MM.1S (cell line): ENCODE measurements at regions not wholly inside any gene's neighbourhood (a gene's known extent, or its start where the extent isn't known, plus 50 kb on each side); places are given as distances from the start of the nearest gene placed in this dataset.

Source experiments
- DNase-seq: peaks from one replicate; pipeline ENCODE4 v3.0.0-alpha.2; 2015
- H2AFZ ChIP-seq: fragments of 300-600 bp; sonication (generic); 2 replicates; pipeline ENCODE4 v1.6.0; 2016; ENCODE audit warnings: antibody characterized with exemption, low read length
- H3F3A ChIP-seq: fragments of 300-600 bp; sonication (generic); 2 replicates; pipeline ENCODE4 v1.6.1; 2016; ENCODE audit warnings: mild to moderate bottlenecking, antibody characterized with exemption, low read length, moderate library complexity, mixed read lengths; ENCODE audit not compliant: insufficient read depth
- H3K27ac ChIP-seq: fragments of 300-600 bp; sonication (generic); 2 replicates; pipeline ENCODE4 v1.5.1; 2016; ENCODE audit warnings: mild to moderate bottlenecking, low read length
- H3K27me3 ChIP-seq: fragments of 300-600 bp; sonication (generic); replicated peaks from 2 replicates; pipeline ENCODE4 v1.6.0; 2016; ENCODE audit warnings: low read length; ENCODE audit not compliant: insufficient read depth
- H3K36me3 ChIP-seq: fragments of 300-600 bp; sonication (generic); replicated peaks from 2 replicates; pipeline ENCODE4 v1.6.1; 2016; ENCODE audit warnings: mild to moderate bottlenecking, low read length, mixed read lengths; ENCODE audit not compliant: insufficient read depth
- H3K4me1 ChIP-seq: fragments of 300-600 bp; sonication (generic); 2 replicates; pipeline ENCODE4 v1.6.1; 2016; ENCODE audit warnings: low read length, mixed read lengths
- H3K4me2 ChIP-seq: fragments of 300-600 bp; sonication (generic); 2 replicates; pipeline ENCODE4 v1.6.0; 2016; ENCODE audit warnings: low read depth, low read length
- H3K4me3 ChIP-seq: fragments of 300-600 bp; sonication (generic); 2 replicates; pipeline ENCODE4 v1.5.1; 2016; ENCODE audit warnings: low read length, mixed read lengths
- H3K79me2 ChIP-seq: fragments of 300-600 bp; sonication (generic); 2 replicates; pipeline ENCODE4 v1.6.1; 2016; ENCODE audit warnings: mixed run types, low read length, mixed read lengths
- H3K9ac ChIP-seq: fragments of 300-600 bp; sonication (generic); 2 replicates; pipeline ENCODE4 v1.6.1; 2016; ENCODE audit warnings: low read length, mixed read lengths
- H3K9me2 ChIP-seq: fragments of 300-600 bp; sonication (generic); replicated peaks from 2 replicates; pipeline ENCODE4 v1.6.1; 2016; ENCODE audit warnings: mild to moderate bottlenecking, low read length, mixed read lengths; ENCODE audit not compliant: insufficient read depth
- H3K9me3 ChIP-seq: fragments of 300-600 bp; sonication (generic); replicated peaks from 2 replicates; pipeline ENCODE4 v1.6.1; 2016; ENCODE audit warnings: mild to moderate bottlenecking, low read length, mixed read lengths; ENCODE audit not compliant: insufficient read depth
- H4K20me1 ChIP-seq: fragments of 300-600 bp; sonication (generic); 2 replicates; pipeline ENCODE4 v1.6.1; 2016; ENCODE audit warnings: mild to moderate bottlenecking, low read length, moderate library complexity, mixed read lengths; ENCODE audit not compliant: insufficient read depth
- CTCF ChIP-seq: fragments of 300-600 bp; sonication (generic); IDR thresholded peaks from 2 replicates; pipeline ENCODE4 v1.5.1; 2016; ENCODE audit warnings: antibody characterized with exemption, low read length, mixed read lengths
- EZH2 ChIP-seq: fragments of 300-600 bp; sonication (generic); optimal IDR thresholded peaks from 2 replicates; pipeline ENCODE3; 2017; ENCODE audit warnings: low read depth, mild to moderate bottlenecking, antibody characterized with exemption, low read length, mixed read lengths
- EZH2phosphoT487 ChIP-seq: fragments of 300-600 bp; sonication (generic); IDR thresholded peaks from 2 replicates; pipeline ENCODE4 v1.6.1; 2018; ENCODE audit warnings: antibody characterized with exemption, low read length

- no peak overlapping the region for H3K4me2 ChIP-seq
- no peak overlapping the region for H3K9ac ChIP-seq
- no peak overlapping the region for H3K4me3 ChIP-seq
- H4K20me1 ChIP-seq = no peaks in the 10 kb centered on the region
- TF ChIP-seq EZH2 (no peak), EZH2phosphoT487 (no peak)
- H2AFZ ChIP-seq = no peak overlapping the region
- H3K27ac ChIP-seq = no peak overlapping the region
- DNase-seq = no peak
- no peaks in the 10 kb centered on the region for H3F3A ChIP-seq
- H3K9me3 ChIP-seq = no peaks in the 10 kb centered on the region
- H3K36me3 ChIP-seq = no peaks in the 10 kb centered on the region
- no peaks in the 10 kb centered on the region for H3K79me2 ChIP-seq
- peaks cover 5% of the 10 kb centered on the region; the same call in 1 of the 2 replicates for H3K27me3 ChIP-seq
- H3K9me2 ChIP-seq = no peaks in the 10 kb centered on the region
- H3K4me1 ChIP-seq = no peaks in the 10 kb centered on the region
Observed at GRCh38 chr6:2523061-2523460, 227.7 kb downstream of the MYLK4 start.

GRCh38 chr6:2522521-2522920, 228.2 kb downstream of the MYLK4 start:
- no peaks in the 10 kb centered on the region for H3K79me2 ChIP-seq
- no peak overlapping the region for H2AFZ ChIP-seq
- H3K4me1 ChIP-seq = no peaks in the 10 kb centered on the region
- no peak overlapping the region for H3K4me2 ChIP-seq
- no peak overlapping the region for H3K27ac ChIP-seq
- H3K9ac ChIP-seq = no peak overlapping the region
- no peaks in the 10 kb centered on the region for H3K36me3 ChIP-seq
- no peaks in the 10 kb centered on the region for H4K20me1 ChIP-seq
- DNase-seq = no peak
- no peak overlapping the region for H3K4me3 ChIP-seq
- no peak for TF ChIP-seq EZH2
- peaks cover 5% of the 10 kb centered on the region; the same call in 1 of the 2 replicates for H3K27me3 ChIP-seq
- H3K9me3 ChIP-seq = no peaks in the 10 kb centered on the region
- H3K9me2 ChIP-seq = no peaks in the 10 kb centered on the region
- no peaks in the 10 kb centered on the region for H3F3A ChIP-seq

- Histone ChIP-seq H3K27ac (no peak overlapping the region), H3K27me3 (peaks cover 5% of the 10 kb centered on the region; the same call in 1 of the 2 replicates), H4K20me1 (no peaks in the 10 kb centered on the region), H2AFZ (no peak overlapping the region), H3K79me2 (no peaks in the 10 kb centered on the region), H3K9me2 (no peaks in the 10 kb centered on the region), H3F3A (no peaks in the 10 kb centered on the region), H3K4me3 (no peak overlapping the region), H3K4me2 (no peak overlapping the region), H3K9me3 (no peaks in the 10 kb centered on the region), H3K9ac (no peak overlapping the region), H3K36me3 (no peaks in the 10 kb centered on the region), H3K4me1 (no peaks in the 10 kb centered on the region)
- no peak for DNase-seq
- TF ChIP-seq CTCF (no peak), EZH2 (no peak), EZH2phosphoT487 (no peak)
Observed at GRCh38 chr6:2517855-2518473, 232.8 kb downstream of the MYLK4 start.

- Histone ChIP-seq H3K27me3 (peaks cover 5% of the 10 kb centered on the region; the same call in 1 of the 2 replicates), H4K20me1 (no peaks in the 10 kb centered on the region), H3K9me2 (no peaks in the 10 kb centered on the region), H3F3A (no peaks in the 10 kb centered on the region), H3K27ac (no peak overlapping the region), H3K4me3 (no peak overlapping the region), H3K36me3 (no peaks in the 10 kb centered on the region), H3K79me2 (no peaks in the 10 kb centered on the region), H2AFZ (no peak overlapping the region), H3K9me3 (no peaks in the 10 kb centered on the region), H3K4me2 (no peak overlapping the region), H3K9ac (no peak overlapping the region), H3K4me1 (no peaks in the 10 kb centered on the region)
- no peak for DNase-seq
- TF ChIP-seq CTCF = no peak
- no peak for TF ChIP-seq EZH2phosphoT487
Observed at GRCh38 chr6:2517401-2517800, 233.3 kb downstream of the MYLK4 start.
